ENCODE measurements at regions not wholly inside any gene's neighbourhood (a gene's known extent, or its start where the extent isn't known, plus 50 kb on each side); places are given as distances from the start of the nearest gene placed in this dataset.
"Not testable (repeated sequence)": the region's sequence is repeated elsewhere in the genome, so short reads cannot be mapped to it uniquely, and the experiment has no call there.

DNA sequence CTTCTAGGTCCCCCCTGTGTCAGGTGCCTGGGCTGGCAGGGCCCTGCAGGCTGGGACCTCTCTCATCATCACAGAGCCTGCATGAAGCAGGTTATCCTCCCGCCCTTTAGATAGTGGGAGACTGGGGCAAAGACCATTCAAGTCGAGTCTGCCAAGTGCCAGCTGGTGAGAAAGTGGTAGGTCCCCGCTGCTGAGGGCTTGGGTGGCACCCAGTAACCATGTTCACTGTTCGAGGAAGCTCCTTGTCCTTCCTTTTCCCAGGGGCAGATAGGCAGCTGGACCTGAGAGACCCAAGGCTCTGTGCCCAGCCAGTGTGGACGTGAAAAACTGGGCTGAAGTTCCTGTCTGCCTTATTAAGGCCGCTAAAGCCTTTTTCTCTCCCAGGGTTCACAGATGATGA, 1319.8 kb downstream of the TBC1D22A start:
- no peak for DNase-seq (ENCODE audit: low spot score)

DNA sequence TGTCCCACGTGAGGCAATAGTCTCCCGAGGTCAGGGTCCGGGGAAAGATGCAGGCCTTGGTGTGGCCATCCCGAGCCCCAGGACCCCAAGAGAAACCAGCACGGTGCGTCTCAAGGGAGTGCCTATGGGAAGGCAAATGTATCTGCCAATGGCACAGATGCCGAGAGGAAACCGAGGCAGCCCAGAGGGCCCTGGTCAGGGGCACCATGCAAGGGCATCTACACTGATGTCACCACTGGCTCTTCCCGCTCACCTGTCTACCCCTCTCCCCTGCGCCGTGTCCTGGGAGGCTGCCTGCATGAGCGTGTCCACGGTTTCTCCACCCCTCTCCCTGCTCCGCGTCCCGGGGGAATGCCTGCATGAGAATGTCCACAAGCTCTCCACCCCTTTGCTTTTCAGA, 1318.8 kb downstream of the TBC1D22A start:
- DNase-seq (ENCODE audit: low spot score) = no peak

DNA sequence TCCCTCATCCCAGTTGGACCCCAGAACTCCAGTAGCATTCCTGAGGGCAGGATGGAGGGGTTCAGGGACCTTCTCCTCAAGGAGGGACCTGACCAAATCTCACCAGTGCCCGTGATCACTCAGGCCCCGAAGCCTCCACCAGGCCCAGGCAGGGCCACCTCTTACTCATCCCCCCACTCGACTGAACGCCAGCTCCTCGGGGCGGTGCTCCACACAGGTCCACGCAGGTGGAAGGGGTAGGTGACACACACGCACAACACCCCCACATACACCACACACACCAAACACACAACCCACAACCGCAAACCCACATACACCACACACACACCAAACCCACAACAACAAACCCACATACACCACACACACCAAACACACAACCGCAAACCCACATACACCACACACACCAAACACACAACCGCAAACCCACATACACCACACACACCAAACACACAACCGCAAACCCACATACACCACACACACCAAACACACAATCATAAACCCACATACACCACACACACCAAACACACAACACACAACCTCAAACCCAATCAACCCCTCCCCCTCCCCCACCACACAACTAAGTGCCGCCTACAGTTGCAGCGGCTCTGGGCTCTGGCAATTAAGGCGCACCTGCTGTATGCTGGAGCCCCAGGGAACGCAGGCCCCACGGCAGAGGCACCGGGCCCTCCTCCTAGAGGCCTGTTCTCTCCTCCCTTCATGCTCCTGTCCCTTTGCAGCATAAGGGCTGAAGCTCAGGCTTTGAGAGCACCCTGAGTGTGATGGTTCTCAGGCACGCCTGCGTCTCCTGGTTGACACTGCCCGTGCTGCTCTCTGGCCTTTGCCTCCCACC, 1318.1 kb downstream of the TBC1D22A start:
- DNase-seq (ENCODE audit: low spot score) = no peak

DNA sequence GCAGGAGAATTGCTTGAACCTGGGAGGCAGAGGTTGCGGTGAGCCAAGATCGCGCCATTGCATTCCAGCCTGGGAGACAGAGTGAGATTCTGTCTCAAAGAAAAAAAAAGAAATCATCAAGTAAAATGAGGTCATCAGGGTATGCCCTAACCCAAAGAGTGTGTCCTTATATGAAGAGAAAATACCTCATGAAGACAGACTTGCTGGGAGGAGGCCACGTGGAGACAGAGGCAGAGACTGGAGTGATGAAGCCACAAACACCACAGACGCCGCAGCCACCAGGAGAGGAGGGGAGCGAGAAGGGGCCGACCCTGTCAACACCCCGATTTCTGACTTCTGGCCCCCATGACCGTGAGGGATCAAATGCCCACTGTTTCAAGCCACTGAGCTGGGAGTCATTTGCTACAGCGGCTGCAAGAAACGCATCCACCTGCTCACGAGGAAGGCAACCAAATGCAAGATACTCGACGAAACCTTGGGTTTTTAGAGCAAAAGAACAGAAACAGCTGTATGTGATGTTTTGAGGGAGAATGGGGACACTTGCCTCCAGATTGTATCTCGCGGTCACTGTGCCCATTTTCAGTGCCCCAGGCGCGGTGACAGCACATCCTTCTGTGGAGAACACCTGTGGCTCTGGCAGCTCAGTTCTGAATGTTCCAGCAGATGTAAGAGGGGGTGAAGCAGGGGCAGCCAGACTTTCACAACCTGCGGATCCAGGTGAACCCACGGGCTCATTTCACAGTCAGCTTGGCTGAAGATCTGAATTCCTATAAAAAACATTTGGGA, 1317.2 kb downstream of the TBC1D22A start:
- no peak for DNase-seq (ENCODE audit: low spot score)

DNA sequence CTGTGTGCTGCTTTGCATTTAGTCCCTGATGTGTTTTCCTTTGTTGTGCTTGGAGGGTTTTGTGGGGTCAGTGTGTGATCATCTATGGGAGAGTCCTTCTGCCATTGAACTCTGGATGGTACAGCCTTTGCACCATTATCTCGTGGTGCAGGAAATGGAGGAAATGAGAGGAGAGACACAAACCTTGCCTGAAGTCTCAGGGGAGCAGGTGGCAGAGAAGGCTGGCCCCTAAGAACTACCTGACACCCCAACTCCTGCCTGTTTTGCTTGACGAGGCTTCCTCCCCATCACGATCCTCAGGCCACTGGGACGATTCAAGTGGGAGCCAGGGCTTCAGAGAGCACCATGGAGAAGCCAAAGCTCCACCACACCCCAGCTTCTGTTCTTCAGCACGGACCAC, 1316.4 kb downstream of the TBC1D22A start:
- DNase-seq (ENCODE audit: low spot score) = no peak

DNA sequence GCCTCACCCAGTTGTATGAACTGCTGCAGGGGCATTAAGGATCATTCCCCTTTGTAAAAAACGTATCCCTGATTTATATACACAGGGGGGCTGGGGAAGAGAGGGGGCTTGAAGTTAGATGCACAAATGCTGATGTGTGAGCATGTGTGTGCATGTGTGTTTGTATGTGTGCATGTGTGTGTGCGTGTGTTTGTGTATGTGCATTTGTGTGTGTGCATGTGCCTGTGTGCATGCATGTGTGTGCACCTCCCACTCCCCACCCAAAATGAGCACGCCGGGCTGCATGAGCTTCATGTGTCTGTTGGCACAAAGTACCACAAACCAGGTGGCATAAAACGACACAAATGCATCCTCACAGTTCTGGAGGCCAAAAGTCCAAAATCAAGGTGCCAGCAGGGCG, 1315.2 kb downstream of the TBC1D22A start:
- no peak for DNase-seq (ENCODE audit: low spot score)

DNA sequence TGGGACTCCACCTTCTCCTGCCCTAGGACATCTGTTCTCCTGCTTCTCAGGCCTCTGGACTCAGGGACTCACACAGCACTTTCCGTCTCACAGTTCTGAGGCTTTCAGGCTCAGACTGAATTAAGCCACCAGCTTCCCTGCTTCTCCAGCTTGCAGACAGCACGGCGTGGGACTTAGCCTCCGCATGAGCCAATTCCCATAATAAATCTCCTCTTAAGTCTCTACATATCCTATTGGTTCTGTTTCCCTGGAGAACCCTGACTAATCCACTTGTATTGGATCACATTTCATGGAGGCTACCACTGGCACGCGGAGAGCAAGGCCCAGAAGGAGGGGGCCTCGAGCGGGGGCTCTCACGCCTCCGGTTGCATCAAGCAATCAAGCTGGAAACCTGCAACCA, 1313.6 kb downstream of the TBC1D22A start:
- no peak for DNase-seq (ENCODE audit: low spot score)

DNA sequence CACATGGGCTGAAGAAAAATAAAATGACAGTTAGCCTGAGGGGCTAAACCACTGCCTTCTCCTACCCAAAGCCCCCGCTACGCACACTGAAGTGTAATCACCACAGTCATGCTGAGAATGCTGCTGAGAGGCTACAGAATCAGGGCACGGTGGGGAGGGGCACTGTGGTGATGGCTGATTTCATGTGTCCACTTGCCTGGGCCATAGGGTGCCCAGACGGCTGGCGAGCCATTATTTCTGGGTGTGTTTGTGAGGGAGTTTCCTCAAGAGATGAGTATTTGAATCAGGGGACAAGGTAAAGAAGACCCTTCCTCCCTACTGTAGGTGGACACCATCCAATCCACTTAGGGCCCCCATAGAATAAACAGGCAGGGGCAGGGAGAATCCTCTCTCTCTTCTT, 1313.2 kb downstream of the TBC1D22A start:
- no peak for DNase-seq (ENCODE audit: low spot score)

DNA sequence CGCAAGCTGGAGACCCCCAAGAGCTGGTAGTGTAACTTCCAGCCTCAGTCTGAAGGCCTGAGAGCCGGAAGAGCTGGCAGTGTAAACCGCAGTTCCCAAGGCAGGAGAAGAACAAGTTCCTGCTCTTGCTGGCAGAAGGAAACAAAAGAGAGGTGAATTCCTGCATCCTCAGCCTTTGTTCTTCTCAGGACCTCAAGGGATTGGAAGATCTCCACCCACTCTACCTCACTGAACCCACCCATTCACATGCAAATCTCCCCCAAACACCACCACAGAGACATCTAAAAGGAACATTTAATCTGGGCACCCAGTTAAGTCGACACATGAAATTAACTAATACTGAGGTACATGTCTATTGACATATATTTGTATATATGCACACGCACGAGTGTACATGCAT, 1310.3 kb downstream of the TBC1D22A start:
- no peak for DNase-seq (ENCODE audit: low spot score)

DNA sequence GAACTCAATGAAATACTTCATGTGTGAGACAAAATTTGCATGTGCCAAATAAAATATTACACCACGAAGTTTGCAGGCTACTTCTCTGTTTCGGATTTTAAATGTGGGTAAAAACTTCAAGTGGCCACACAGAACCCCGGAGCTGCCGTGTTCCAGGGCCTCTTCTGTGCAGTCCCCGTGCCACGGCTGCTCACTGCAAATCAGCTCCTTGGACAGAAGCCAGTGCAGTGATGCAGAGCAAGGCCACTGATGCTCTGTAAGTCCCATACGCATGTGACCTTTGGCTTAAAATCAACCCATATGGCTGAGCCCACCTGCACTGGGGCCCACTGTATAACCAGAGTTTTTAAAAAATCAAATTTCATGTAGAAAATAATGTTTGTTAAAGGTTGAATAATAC, 1309.4 kb downstream of the TBC1D22A start:
- no peak for DNase-seq (ENCODE audit: low spot score)

DNA sequence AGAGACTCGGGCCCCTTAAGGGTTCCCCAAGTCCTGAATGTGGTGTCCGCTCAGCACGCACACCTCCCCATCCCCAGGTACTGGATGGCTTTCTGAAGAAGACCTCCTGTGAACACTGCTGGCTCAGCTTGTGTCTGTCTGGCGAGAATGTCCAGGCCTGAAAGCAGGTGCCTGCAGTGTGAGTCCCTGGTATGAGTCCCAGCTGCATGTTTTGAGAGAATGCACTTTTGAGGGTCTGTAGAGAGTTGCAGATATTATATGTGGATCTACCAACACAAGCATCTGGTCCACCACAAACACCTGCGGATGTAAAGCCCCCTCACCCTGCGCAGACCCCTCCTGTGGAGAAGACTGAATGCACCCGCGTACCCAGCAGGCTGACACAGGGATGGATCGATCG, 1308.9 kb downstream of the TBC1D22A start:
- no peak for DNase-seq (ENCODE audit: low spot score)

DNA sequence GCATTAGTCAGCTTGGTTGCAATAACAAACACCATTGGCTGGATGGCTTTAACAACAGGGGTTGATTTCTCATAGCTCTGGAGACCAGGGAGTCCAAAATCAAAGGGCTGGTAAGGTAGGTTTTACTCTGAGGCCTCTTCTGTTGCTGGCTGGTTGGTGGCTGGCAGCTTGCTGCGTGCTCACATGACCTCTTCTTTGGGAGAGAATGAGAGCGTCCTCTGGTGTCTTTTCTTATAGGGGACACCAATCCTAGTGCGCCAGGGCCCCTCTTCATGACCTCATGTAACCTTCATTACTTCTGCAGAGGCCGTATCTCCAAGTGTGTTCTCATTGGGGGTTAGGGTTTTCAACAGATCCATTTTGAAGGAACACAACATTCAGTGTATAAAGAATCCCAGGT, 1308.3 kb downstream of the TBC1D22A start:
- DNase-seq (ENCODE audit: low spot score) = no peak

DNA sequence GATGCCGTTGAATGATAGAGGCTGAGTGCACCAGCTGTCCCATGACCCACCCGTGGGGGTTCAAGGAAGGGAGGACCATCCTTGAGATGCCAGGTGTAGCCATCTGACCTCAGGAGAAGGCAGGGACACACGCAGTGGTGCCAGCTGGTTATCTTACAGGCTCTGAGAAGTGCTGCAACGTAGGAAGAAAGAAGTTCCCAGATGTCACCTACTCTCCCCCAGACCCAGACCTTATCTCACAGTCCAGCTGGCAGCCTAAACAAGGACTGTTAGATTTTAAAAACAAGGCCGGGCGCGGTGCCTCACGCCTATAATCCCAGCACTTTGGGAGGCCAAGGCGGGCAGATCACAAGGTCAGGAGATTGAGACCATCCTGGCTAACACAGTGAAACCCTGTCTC, 1307.6 kb downstream of the TBC1D22A start:
- DNase-seq (ENCODE audit: low spot score) = no peak

DNA sequence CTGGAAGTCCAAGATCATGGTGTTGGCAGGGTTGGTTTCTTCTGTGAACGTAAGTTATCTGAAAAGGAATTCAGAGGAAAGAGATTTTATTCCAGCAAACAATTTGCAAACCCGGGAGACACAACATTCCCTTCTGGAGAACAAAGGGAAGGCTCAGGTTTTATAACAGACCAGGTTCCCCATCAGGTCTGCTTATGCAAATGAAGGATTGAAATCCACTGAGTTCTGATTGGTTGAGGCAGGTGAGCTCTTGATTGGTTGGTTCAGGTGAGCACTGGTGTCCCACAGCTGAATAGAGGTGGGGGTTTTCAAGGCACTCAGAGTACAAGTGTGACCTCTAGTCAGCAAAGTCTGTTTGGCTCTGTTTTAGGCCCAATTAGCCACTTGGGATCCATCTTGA, 1306.8 kb downstream of the TBC1D22A start:
- DNase-seq (ENCODE audit: low spot score) = no peak

DNA sequence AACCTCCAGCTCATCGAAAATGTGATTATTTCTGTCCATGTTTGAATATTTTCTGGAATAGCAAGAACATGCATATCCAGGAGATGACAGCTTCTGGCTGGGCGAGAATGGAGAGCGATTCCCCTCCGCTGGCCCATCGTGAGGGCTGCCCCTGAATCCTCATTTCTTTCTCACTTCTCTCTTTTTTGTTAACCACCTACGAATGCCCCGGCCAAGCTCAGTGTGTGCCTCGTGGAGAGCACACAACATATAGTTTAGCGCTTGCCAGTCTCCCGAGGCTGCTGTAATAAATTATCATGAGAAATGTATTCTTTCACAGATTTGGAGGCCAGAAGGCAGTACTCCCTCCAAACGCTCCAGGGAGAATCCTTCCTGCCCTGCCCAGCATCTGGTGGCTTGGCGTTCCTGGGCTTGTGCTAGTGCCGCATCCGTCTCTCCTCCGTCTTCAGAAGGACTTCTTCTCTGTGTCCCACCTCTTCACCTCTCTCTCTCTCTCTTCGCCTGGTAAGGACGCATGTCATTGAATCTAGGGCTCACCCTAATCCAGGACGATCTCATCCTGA, 1306.0 kb downstream of the TBC1D22A start:
- no peak for DNase-seq (ENCODE audit: low spot score)

DNA sequence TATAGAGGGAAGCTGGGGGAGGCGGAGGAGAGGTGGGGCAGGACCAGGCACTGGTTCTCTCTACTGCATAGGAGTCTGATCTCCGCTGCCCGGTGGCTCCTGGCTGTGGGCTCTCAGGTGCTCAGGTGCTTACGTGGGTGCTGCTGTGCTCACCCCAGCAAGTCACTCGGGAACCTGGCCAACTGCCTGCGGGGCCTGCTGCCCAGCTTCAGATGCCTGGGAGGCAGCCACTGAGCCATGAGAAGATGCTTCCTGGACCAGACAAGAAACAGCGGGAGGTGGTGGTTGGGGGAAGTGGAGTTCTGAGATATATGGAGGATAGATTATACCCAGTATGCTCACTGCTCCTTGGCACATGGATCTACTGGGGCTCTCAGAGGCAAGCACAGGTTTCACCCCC, 1303.4 kb downstream of the TBC1D22A start:
- DNase-seq (ENCODE audit: low spot score) = no peak

DNA sequence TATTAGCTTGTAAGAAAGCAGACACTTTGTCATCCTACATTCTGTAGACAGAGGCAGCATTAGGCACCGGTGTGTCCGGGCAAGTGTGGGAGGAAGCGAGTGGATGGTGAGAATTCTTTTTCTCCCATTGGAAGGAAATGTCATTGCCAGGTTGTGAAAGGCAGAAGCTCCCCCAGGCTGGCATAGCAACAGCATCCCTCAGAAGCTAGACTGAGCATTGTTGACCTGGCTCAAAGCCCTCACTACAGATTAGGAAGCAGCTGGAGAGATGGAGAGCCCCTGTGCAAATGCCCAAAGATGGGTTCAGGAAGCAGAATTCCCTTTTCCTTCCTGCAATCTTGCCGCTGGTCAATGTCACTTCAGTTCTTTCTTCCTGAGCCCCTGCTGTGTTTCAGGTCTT, 1299.3 kb downstream of the TBC1D22A start:
- no peak for DNase-seq (ENCODE audit: low spot score)

DNA sequence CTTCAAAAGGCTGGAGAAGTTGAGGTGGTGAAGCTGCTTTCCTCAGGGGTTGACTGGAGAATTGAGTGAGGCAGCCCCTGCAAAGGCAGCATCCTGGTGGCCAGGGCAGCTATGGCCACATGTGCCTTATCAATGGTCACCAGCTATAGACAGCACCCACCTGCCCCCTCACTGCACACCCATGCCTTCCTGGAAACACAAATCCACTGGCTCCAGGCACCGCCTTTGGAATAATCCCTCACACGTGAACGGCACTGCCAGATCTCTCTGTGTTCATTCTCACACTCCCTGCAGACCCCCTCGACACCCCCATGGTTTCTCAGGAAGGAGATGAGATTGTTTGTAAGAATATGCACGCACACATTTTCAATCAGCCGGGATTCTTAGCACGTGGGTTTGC, 1297.8 kb downstream of the TBC1D22A start:
- DNase-seq (ENCODE audit: low spot score) = no peak

DNA sequence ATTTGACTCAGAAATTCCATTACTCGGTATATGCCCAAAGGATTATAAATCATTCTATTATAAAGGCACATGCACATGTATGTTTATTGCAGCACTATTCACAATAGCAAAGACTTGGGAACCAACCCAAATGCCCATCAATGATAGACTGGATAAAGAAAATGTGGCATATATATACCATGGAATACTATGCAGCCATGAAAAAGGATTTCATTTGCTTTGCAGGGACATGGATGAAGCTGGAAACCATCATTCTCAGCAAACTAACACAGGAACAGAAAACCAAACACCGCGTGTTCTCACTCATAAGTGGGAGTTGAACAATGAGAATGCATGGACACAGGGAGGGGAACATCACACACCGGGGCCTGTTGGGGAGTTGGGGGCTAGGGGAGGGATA, 1297.1 kb downstream of the TBC1D22A start:
- not testable (repeated sequence) for DNase-seq (ENCODE audit: low spot score)

DNA sequence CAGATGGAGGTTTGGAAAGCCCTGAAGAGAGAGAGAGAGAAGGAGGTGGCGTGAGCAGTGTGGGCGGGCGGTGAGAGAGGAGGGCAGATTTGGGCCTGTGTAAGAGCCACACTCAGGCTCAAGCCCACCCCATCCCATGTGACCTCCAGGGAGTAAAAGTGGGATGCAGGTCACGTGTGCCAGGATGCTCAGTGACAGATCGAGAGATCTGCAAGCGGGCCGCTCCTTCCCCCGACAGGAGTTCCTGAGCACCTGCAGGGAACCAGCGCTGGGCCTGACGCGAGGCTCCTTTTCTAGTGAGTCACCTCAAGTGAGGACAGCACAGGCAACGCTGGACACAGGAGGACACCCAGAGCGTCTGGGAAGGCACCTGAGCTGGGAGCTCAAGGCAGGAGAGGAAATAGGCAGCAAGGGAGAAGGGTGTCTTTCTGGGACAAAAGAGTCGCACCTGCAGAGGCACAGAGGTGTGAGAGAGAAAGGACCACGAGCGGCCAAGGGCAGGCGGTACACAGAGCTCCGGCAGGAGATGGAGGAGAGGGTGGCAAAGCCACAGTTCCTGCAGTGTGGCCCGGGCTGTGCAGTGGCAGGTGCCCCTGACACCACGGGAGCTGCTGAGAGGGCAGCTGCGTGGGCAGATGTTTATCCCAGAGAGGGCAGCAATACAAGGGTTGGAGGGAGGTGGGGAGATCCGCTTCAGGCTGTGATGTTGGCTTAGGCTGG, 1294.8 kb downstream of the TBC1D22A start:
- no peak for DNase-seq (ENCODE audit: low spot score)

DNA sequence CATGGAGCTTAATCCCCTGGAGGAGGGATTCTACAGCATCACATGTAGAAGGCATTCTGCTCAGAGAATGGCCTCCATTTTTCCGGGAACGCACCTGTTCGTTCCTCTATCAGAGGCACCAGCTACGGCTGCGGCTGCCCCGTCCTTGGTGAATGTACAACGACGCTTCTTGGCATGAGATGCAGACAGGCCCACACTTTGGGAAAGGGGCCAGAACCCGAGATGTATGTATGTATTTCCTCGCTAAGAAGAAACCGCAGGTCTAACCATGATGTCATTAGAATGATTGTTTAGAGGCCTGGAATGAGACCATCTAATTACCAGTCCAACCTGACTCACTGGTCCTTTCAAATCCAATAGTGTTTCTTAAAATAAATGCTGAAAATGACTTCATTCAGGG, 1293.4 kb downstream of the TBC1D22A start:
- no peak for DNase-seq (ENCODE audit: low spot score)

DNA sequence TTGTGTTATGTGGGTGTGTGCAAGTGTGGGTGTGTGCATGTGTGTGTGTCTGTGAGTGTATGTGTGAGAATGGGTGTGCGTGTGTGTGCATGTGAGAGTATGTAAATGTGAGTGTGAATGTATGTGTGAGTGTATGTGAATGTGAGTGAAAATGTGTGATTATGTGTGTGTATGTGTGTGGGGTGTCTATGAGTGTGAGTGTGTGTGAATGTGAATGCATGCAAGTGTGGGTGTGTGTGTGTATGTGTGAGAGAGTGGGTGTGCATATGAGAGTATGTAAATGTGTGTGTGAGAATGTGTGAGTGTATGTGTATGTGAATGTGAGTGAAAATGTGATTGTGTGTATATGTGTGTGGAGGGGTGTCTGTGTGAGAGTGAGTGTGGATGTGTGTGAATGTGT, 1292.7 kb downstream of the TBC1D22A start:
- DNase-seq (ENCODE audit: low spot score) = no peak

DNA sequence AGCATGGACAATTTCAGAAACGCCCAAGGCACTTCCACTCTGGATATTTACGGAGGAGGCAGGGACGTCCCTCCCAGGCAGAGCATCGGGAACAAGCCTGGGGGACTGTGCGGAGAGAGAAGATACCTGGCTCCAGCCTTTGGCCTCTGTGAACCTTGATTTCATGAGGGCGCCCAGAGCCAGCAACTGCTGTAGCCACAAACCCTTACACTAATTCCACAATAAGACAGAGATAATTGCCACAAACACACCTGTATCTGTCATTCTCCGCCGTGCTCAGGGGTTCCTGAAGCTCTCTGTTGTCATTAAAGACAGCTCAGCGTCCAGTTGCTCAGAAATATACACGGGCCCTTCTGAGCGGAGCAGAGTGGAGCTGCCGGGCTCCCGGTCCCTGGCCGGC, 1292.1 kb downstream of the TBC1D22A start:
- DNase-seq (ENCODE audit: low spot score) = no peak

Data from AG08395 (cell line).